ENCODE measurements at regions not wholly inside any gene's neighbourhood (a gene's known extent, or its start where the extent isn't known, plus 50 kb on each side); places are given as distances from the start of the nearest gene placed in this dataset.

GRCh38 chr5:29950416-29951145 is 1242.9 kb upstream of the CDH6 start:
- BruUV-seq (replicated peaks): no TSS peak
- Histone ChIP-seq H3K4me2 (ENCODE audit: insufficient read depth, low read length) (no peak overlapping the region), H3K9me3 (replicated peaks; ENCODE audit: control insufficient read depth, insufficient read depth, low read length) (no peaks in the 10 kb centered on the region), H3K4me3 (replicated peaks in 1 of 3; ENCODE audit: insufficient read depth in 1 of 3, low read depth in 1 of 3, low read length in 3 of 3) (no peak overlapping the region), H3K79me2 (ENCODE audit: control insufficient read depth, insufficient read depth, low read length) (no peaks in the 10 kb centered on the region), H3K9ac (replicated peaks; ENCODE audit: extremely low read depth, insufficient read depth, low read length) (no peak overlapping the region), H3K27ac (ENCODE audit: insufficient read depth, low read depth, low read length) (no peak overlapping the region), H4K20me1 (replicated peaks; ENCODE audit: control insufficient read depth, extremely low read depth, insufficient read depth, low read length) (no peaks in the 10 kb centered on the region), H3K27me3 (ENCODE audit: control insufficient read depth in 2 of 2, insufficient read depth in 2 of 2, low read length in 2 of 2) (no peaks in the 10 kb centered on the region), H3K9me1 (replicated peaks; ENCODE audit: control insufficient read depth, extremely low read depth, insufficient read depth, low read length) (no peaks in the 10 kb centered on the region), H3K4me1 (ENCODE audit: control insufficient read depth, extremely low read depth, insufficient read depth, low read length) (no peaks in the 10 kb centered on the region), H2AFZ (ENCODE audit: low read depth, low read length) (no peak overlapping the region), H3K36me3 (ENCODE audit: control insufficient read depth in 2 of 2, extremely low read depth in 1 of 2, insufficient read depth in 2 of 2, low read length in 2 of 2) (no peaks in the 10 kb centered on the region)
- intact Hi-C loops (cut with micrococcal nuclease): no loop called here
- DNase-seq (ENCODE audit: low read depth, low spot score) (no peak), FAIRE-seq (no peak)
- TF ChIP-seq, protein P1, sequence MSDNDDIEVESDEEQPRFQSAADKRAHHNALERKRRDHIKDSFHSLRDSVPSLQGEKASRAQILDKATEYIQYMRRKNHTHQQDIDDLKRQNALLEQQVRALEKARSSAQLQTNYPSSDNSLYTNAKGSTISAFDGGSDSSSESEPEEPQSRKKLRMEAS (IDR thresholded peaks at IDR 0.05; ENCODE audit: insufficient read depth, insufficient read length): no peak
- TF ChIP-seq CTCF (IDR thresholded peaks at IDR 0.05; ENCODE audit: extremely low read depth in 1 of 2, insufficient read depth in 1 of 2, low read depth in 1 of 2, low read length in 2 of 2): no peak
- TF ChIP-seq FOS (IDR thresholded peaks at IDR 0.05; ENCODE audit: borderline replicate concordance, insufficient read depth, low read length): no peak
- no peak for TF ChIP-seq MYC (IDR thresholded peaks at IDR 0.05; ENCODE audit: low read depth, low read length)
- TF ChIP-seq POLR2AphosphoS5 (IDR thresholded peaks at IDR 0.05; ENCODE audit: insufficient read depth, low read depth, low read length): no peak
- no peak for TF ChIP-seq EZH2 (IDR thresholded peaks at IDR 0.05; ENCODE audit: borderline replicate concordance, low read depth, low read length, severe bottlenecking)
- no peak for TF ChIP-seq GATA2 (IDR thresholded peaks at IDR 0.05; ENCODE audit: insufficient read depth, insufficient read length, low read depth, low read length)
- no peak for TF ChIP-seq JUN (IDR thresholded peaks at IDR 0.05; ENCODE audit: borderline replicate concordance, insufficient read depth, insufficient read length, low read depth)
- no peak for TF ChIP-seq POLR2A (IDR thresholded peaks at IDR 0.05; ENCODE audit: low read depth, low read length)
- ChIA-PET CTCF (no interaction called here), POLR2A (no interaction called here)
- dilution Hi-C loops (cut with MboI; ENCODE audit: extremely low pct_ligation_motif_present, low sequenced_read_pairs): no loop called here

All from endothelial cell of umbilical vein (primary cell).